Activated naive CD4-positive, alpha-beta T cell treated with anti-CD3 and anti-CD28 coated beads, Interleukin-2, amount 50 U/mL, for 24 hours (primary cell): ENCODE measurements at regions not wholly inside any gene's neighbourhood (a gene's known extent, or its start where the extent isn't known, plus 50 kb on each side); places are given as distances from the start of the nearest gene placed in this dataset.

Source experiments
- H3K27ac Mint-ChIP-seq: one replicate; pipeline ENCODE4 v1.8.0; 2021; ENCODE audit warnings: mild to moderate bottlenecking, mixed read lengths
- H3K27me3 Mint-ChIP-seq: one replicate; pipeline ENCODE4 v1.8.0; 2021; ENCODE audit warnings: mixed read lengths
- H3K36me3 Mint-ChIP-seq: one replicate; pipeline ENCODE4 v1.8.0; 2021; ENCODE audit warnings: mixed read lengths
- H3K4me1 Mint-ChIP-seq: one replicate; pipeline ENCODE4 v1.8.0; 2021; ENCODE audit warnings: mixed read lengths
- H3K4me3 Mint-ChIP-seq: one replicate; pipeline ENCODE4 v1.8.0; 2021; ENCODE audit warnings: mild to moderate bottlenecking, mixed read lengths
- H3K9me3 Mint-ChIP-seq: one replicate; pipeline ENCODE4 v1.8.0; 2021; ENCODE audit warnings: mixed read lengths

DNA sequence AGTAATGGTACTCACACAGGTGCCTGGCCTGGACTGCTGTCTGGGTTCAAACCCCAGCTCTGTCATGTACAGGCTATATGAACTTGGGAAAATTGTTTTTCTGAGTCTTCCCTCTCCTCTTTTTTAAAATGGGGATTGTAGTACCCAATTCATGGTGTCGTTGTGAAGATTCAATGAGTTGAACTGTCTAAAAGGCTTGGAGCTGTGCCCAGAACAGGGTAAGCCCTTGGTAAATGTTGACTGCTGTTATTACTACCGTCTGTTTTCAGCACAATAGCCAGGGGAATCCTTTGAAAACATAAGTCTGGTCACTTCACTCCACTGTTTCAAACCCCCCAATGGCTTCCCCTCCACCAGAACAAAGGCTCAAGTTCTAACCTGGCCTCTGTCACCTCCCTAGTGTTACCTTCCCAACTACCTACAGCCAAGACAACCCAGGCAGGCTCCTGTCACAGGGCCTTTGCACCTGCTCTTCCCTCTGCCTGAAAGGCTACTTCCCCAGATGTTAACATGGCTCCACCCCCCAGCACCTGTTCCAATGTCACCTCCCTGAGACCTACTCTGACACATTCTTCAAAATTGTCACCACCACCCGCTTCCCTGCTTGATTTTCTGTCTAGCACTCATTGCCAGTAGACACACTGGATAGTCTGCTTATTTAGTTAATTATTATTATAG lies 152.8 kb downstream of the CHST1 start:
- no peaks in the 10 kb centered on the region for H3K4me1 Mint-ChIP-seq
- H3K9me3 Mint-ChIP-seq: no peaks in the 10 kb centered on the region
- H3K27ac Mint-ChIP-seq: no peak overlapping the region
- no peaks in the 10 kb centered on the region for H3K36me3 Mint-ChIP-seq
- no peak overlapping the region for H3K4me3 Mint-ChIP-seq
- H3K27me3 Mint-ChIP-seq: no peaks in the 10 kb centered on the region

DNA sequence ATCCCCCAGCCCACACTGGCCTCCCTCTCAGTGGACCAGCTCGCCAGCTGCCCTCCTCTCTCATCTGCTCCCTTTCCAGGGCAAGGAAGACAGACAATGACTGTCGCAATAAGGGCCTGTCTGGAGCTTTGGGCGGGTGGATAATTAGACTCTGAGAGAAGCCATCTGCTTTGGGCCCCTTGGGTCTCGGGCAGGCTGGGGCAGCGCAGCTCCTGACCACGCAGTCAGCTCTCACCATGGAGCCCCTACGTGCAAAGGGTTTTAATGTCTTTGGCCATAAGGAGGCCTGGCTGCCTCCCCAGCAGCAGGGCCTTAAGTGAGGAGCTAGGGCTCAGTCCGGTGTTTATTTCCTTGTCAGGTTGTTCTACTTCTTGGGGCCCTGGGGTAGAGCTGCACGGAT lies 153.9 kb downstream of the CHST1 start:
- H3K9me3 Mint-ChIP-seq: no peaks in the 10 kb centered on the region
- H3K27ac Mint-ChIP-seq: no peak overlapping the region
- no peak overlapping the region for H3K4me3 Mint-ChIP-seq
- no peaks in the 10 kb centered on the region for H3K36me3 Mint-ChIP-seq
- H3K27me3 Mint-ChIP-seq: peaks cover 3% of the 10 kb centered on the region
- H3K4me1 Mint-ChIP-seq: no peaks in the 10 kb centered on the region

DNA sequence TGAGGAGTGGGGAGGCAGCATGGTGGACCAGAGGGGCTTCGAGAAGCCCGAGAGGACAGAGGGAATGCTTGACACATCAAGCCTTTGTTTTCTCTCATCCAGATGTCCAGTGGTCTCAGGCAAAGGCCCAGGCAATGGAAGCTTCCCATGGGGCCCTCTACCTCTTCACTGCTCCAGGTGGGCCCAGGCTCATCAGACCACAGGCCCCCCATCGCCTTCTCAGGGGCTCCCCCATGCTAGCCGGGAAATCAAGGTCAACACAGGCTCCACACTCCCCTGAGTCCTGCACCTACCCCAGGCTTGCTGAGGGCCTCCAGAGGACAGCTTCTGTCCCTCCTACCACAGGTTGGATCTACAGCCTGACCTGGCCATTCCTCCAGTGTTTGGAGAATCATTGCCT lies 157.5 kb downstream of the CHST1 start:
- H3K4me1 Mint-ChIP-seq: no peaks in the 10 kb centered on the region
- peaks cover 3% of the 10 kb centered on the region for H3K9me3 Mint-ChIP-seq
- H3K27me3 Mint-ChIP-seq: peaks cover 3% of the 10 kb centered on the region
- H3K27ac Mint-ChIP-seq: no peak overlapping the region
- H3K36me3 Mint-ChIP-seq: peaks cover 2% of the 10 kb centered on the region
- H3K4me3 Mint-ChIP-seq: no peak overlapping the region

DNA sequence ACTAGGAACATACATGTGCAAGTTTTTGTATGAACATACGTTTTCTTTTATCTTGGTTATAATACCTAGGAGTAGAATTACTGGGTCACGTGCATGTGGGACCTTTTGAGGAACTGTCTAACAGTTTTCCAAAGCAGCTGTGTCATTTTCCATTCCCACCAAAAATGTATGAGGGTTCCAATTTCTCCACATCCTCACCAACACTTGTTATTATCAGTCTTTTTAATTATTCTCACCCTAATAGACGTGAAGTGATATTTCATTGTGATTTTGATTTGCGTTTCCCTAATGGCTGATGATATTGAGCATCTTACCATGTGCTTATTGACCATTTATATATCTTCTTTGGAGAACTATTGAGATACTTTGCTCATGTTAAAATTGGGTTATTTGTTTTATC lies 162.1 kb downstream of the CHST1 start:
- Mint-ChIP-seq H3K36me3 (peaks cover 2% of the 10 kb centered on the region), H3K9me3 (peaks cover 3% of the 10 kb centered on the region), H3K27me3 (peaks cover 19% of the 10 kb centered on the region), H3K4me3 (no peak overlapping the region), H3K27ac (no peak overlapping the region), H3K4me1 (no peaks in the 10 kb centered on the region)

DNA sequence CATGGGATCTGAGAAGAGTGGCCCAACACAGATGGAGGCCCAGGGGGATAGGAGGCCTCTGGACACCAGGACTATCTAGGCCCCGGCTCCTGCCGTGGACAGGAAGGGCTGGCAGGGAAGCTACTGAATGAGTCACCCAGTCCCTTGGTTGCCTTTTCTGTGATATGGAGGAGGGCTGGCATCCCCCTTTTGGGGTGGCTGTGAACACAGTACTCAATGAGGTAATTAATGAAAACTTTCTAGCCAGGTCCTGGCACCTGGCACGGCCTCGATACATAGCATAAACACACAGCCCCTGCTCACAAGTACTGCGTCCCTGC lies 163.2 kb downstream of the CHST1 start:
- H3K27ac Mint-ChIP-seq: no peak overlapping the region
- H3K4me3 Mint-ChIP-seq: no peak overlapping the region
- H3K27me3 Mint-ChIP-seq: peaks cover 22% of the 10 kb centered on the region
- H3K4me1 Mint-ChIP-seq: no peaks in the 10 kb centered on the region
- H3K36me3 Mint-ChIP-seq: peaks cover 2% of the 10 kb centered on the region
- peaks cover 3% of the 10 kb centered on the region for H3K9me3 Mint-ChIP-seq

DNA sequence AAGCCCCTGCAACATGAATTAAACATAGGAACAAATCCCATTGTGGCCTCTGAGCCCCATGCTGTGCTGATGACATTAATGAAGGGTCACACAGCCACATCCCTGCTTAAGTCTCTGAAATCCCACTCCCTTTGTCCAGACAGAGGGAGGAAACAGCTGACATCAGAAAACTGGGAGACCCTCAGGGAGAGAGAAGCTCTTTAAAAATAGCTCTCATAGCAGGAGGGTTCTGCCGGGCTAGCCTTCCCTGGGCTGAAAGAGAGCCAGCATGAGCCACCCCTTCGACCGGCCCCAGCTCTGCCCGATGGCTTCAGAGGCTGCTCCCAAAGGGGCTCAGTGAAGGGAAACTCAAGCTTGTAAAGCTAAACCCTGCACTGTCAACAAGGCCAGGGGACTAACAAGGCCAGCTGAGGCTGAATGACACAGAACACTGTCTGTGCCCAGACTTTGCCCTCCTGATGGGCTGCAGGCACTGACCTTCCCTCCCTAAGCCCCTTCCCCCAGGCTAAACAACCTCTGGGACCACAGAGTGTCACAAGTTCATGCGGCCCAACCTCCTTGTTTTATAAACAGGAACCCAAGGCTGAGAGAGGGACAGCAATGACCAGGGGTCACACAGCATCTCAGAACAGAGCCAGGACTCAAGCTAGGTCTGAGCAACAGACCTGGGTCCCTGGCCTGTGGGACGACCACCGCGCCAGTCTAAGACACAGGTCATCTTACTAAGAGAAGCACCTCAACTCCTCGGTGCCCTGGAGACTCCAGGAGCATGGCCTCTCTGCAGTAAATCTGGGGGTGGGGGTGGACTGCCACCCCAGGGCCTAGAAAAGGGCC lies 163.8 kb downstream of the CHST1 start:
- Mint-ChIP-seq H3K4me3 (no peak overlapping the region), H3K36me3 (peaks cover 2% of the 10 kb centered on the region), H3K27ac (no peak overlapping the region), H3K4me1 (no peaks in the 10 kb centered on the region), H3K27me3 (peaks cover 24% of the 10 kb centered on the region), H3K9me3 (peaks cover 3% of the 10 kb centered on the region)

DNA sequence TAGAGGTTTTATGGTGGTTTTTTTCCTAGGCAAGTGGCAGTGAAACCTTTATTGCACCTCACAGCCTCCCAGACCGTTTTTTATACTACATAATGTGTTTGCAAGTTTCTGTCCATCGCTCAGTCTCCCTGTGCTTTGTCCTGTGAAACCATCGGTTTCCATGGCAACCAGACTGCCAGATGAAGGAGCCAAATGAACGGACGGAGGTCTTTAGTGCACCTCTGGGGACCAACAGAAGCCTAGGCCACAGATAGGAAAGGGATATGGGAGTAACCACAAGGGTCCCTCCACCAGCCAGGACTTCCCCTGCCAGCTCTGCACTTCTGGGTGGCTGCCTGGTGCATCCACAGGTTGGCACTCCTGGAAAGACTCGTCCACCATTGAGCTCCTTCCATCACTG lies 165.0 kb downstream of the CHST1 start:
- H3K27ac Mint-ChIP-seq: no peak overlapping the region
- H3K36me3 Mint-ChIP-seq: no peaks in the 10 kb centered on the region
- H3K9me3 Mint-ChIP-seq: peaks cover 3% of the 10 kb centered on the region
- no peak overlapping the region for H3K4me3 Mint-ChIP-seq
- no peaks in the 10 kb centered on the region for H3K4me1 Mint-ChIP-seq
- peaks cover 24% of the 10 kb centered on the region for H3K27me3 Mint-ChIP-seq

DNA sequence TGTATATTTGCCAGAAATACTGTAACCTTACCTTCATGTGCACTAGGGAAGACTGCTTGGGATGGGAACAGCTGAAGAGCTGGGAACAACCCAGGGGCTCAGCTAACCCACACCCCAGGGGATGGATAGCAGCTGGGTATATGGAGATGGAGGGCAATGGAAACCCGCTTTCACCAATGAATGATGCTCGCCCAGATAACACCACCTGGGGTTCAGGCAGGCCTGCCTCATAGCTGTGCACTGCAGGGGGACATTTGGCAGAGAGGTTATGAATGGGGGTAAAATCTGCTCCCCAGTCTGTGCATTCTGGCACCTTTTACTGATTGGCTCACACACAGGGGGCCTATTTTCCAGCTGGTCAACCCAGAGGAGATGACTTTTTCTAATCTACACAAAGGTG lies 170.7 kb downstream of the CHST1 start:
- Mint-ChIP-seq H3K9me3 (no peaks in the 10 kb centered on the region), H3K4me1 (no peaks in the 10 kb centered on the region), H3K4me3 (no peak overlapping the region), H3K27me3 (peaks cover 20% of the 10 kb centered on the region), H3K36me3 (no peaks in the 10 kb centered on the region), H3K27ac (no peak overlapping the region)

DNA sequence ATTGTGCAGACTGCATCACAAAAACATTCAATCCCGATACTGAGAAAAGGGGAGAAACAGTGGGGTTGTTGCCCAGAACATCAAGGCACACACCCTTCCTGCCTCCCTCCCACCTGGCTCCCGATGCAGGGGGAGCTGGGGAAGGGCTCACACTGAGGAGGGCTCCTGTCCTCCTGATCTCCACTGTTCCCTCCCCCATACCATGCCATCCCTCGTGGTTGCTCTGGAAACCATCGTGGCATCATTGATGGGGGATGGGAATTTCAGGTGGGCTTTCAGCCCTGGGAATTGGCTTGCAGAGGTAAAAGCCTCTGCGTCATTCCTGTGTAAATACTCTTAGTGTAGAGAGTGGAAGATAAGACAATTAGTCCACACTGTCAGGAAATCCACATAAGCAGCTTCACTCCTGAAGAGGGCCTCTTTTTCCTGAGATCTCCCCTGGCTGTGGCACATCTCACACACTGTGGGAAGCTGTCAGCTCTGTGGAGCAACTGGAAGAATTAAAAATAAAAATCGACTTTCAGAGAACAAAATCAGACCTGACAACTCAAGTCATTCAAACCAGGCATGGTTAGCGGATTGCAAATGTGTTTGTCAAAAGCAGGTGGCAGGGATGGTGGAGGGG lies 176.0 kb downstream of the CHST1 start:
- no peaks in the 10 kb centered on the region for H3K4me1 Mint-ChIP-seq
- no peak overlapping the region for H3K27ac Mint-ChIP-seq
- no peaks in the 10 kb centered on the region for H3K9me3 Mint-ChIP-seq
- no peaks in the 10 kb centered on the region for H3K36me3 Mint-ChIP-seq
- no peak overlapping the region for H3K4me3 Mint-ChIP-seq
- H3K27me3 Mint-ChIP-seq: peaks cover 5% of the 10 kb centered on the region

DNA sequence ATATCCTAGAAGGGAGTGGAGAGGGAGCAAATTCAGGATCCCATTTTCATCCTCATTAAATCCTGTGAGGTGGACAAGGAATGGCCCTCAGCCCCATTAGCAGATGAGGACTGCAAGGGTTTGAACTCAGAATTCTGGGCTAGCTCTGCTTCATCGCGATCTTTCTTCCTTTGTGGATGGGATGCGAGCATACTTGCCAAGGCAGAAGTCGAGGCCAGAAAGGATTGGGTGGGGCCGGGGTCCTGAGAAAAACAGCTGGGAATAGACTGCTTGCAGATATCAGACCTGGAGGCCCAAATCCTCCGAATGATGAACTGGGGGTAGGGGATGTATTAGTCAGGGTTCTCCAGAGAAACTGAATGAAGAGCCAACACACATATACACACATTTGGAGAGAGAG lies 179.0 kb downstream of the CHST1 start:
- H3K27me3 Mint-ChIP-seq: peaks cover 12% of the 10 kb centered on the region
- H3K9me3 Mint-ChIP-seq: no peaks in the 10 kb centered on the region
- no peaks in the 10 kb centered on the region for H3K4me1 Mint-ChIP-seq
- H3K4me3 Mint-ChIP-seq: no peak overlapping the region
- no peak overlapping the region for H3K27ac Mint-ChIP-seq
- no peaks in the 10 kb centered on the region for H3K36me3 Mint-ChIP-seq

DNA sequence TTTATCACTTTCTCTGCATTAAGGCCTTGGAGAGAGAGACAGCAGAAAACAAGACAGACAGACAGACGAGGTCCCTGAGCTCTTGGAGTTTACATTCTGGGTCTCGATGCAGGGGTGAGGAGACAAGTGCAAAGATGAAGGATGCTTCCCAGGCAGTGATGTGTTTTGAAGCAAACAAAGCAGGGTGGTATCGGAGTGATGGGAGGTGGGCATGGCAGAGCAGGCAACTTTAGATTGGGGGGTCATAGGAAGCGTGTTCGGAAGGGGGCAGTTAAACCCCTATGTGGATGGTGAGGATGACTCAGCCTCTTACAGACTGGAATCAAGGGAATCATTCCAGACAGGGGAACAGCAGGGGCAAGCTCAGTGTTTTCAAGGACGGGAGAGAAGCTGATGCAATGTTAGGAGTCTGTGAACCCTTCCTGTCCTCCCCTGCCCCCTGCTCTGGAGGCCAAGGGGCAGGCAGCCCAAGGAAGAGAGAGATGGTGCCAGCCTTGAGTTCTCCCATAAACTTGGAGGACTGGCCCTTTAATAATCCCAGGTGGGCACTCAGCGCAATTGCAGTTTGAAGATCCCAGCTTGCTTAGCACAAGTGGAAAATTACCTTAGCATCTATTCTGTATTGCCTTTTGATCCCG lies 180.2 kb downstream of the CHST1 start:
- H3K4me3 Mint-ChIP-seq: no peak overlapping the region

DNA sequence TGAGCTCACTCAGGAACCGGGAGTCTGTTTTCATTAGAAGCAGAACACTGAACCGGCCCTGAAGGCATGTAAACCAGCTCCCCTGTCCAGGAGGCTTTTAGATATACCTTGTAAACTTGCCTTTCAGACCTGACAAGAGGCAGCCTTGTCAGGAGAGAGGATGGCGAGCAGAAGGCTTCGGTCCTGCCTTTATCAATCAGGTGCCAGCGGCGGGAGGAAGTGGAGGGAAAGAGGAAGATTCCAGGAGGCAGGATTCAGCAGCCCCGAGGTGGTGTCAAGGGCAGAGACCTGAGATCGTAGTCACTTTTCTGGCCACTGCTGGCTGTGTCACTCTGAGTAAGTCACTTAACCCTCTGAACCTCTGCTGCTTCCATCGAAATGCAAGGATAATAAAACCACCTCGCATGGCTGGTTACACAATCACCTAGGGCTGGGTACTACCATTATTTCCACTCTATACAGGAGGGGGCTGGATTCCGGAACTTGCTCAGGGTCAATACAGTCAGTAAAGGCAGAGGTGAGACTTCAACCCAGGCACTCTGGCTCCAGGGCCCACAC lies 181.0 kb downstream of the CHST1 start:
- H3K4me3 Mint-ChIP-seq: no peak overlapping the region
- no peaks in the 10 kb centered on the region for H3K9me3 Mint-ChIP-seq
- H3K27ac Mint-ChIP-seq: no peak overlapping the region
- no peaks in the 10 kb centered on the region for H3K36me3 Mint-ChIP-seq
- H3K27me3 Mint-ChIP-seq: peaks cover 15% of the 10 kb centered on the region
- no peaks in the 10 kb centered on the region for H3K4me1 Mint-ChIP-seq

More for the DNA sequence above, 180.2 kb downstream of the CHST1 start:
- Mint-ChIP-seq H3K4me1 (no peaks in the 10 kb centered on the region), H3K9me3 (no peaks in the 10 kb centered on the region), H3K27me3 (peaks cover 12% of the 10 kb centered on the region), H3K27ac (no peak overlapping the region), H3K36me3 (no peaks in the 10 kb centered on the region)

DNA sequence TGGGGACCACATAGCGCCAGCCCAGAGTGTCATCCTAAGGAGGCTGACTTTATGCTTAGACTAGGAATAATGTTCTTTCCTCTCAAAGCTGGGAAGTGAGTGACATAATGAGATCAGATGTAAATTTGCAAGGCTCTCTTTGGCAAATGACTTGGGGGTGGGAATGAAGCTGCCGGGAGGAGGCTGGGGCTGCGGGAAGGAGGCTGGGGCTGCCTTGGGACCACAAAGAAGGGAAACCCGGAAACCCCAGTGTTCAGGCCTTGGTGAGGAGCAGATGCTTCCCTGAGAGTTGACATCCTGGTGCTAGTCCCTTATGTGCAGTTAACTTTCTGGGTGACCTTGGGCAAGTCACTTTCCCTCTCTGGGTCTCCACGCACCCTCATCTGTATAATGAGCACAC lies 182.0 kb downstream of the CHST1 start:
- H3K9me3 Mint-ChIP-seq: no peaks in the 10 kb centered on the region
- H3K36me3 Mint-ChIP-seq: no peaks in the 10 kb centered on the region
- H3K27me3 Mint-ChIP-seq: peaks cover 16% of the 10 kb centered on the region
- no peak overlapping the region for H3K4me3 Mint-ChIP-seq
- no peaks in the 10 kb centered on the region for H3K4me1 Mint-ChIP-seq
- H3K27ac Mint-ChIP-seq: no peak overlapping the region

DNA sequence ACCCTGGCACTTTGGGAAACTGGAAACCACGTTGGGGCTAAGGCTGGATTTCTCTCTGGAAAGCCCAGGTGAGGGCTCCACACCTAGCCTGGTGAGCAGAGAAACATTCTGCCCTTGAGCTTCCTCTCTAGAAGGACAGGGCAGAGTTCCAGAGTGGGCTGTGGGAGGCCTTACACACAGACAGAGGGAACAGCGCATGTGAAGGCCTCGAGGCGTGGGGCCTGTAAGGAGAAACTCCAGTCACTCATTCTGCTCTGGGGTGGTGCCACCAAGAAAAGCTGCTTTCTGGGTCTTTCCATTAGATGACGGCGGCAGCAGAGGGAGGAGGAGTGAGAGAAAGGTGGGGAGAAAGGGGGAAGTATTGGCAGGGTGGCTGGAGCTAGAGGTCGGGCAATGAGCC lies 183.1 kb downstream of the CHST1 start:
- no peak overlapping the region for H3K27ac Mint-ChIP-seq
- H3K36me3 Mint-ChIP-seq: no peaks in the 10 kb centered on the region
- H3K27me3 Mint-ChIP-seq: peaks cover 18% of the 10 kb centered on the region
- H3K9me3 Mint-ChIP-seq: no peaks in the 10 kb centered on the region
- H3K4me1 Mint-ChIP-seq: no peaks in the 10 kb centered on the region
- H3K4me3 Mint-ChIP-seq: no peak overlapping the region

DNA sequence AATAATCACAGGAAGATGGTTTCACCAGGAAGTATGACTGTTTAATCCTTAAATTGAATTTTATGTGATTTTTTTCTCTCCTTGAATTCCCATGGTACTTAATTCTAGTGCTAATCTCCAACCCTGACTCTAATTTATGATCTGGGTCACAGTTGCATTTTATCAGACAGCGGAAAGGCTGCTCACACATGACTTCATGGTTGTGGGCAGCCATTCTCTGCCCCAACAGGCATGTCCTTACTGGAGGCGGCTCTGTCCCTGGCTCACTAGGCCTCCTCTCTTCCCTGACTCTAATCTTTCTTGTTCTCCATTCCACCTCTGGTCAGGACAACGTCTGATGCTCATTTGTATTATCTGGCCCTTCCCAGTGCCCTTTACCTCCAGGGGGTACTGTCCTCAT lies 184.4 kb downstream of the CHST1 start:
- Mint-ChIP-seq H3K36me3 (no peaks in the 10 kb centered on the region), H3K27me3 (peaks cover 20% of the 10 kb centered on the region), H3K4me1 (no peaks in the 10 kb centered on the region), H3K9me3 (no peaks in the 10 kb centered on the region), H3K4me3 (no peak overlapping the region), H3K27ac (no peak overlapping the region)

DNA sequence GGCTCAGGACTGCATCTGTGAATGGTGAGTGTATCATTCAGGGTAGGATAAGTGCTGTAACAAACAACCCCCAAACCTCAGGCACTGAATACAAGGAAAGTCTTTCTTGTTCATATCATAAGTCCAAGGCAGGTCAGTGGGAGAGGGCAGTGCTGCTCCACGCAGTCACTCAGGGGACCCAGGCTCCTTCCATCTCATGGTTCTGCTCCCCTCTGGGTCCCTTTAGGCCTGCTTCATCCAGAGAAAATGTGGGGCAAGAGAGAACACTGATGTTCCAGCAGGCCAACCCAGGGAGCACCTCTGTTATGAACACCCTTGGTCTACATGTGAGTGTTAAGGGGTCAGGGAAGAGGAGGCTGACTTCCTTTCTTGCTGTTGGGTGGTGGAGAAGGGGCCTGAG lies 187.8 kb downstream of the CHST1 start:
- H3K9me3 Mint-ChIP-seq: no peaks in the 10 kb centered on the region
- H3K27me3 Mint-ChIP-seq: peaks cover 17% of the 10 kb centered on the region

More for the DNA sequence above, 187.8 kb downstream of the CHST1 start:
- Mint-ChIP-seq H3K36me3 (no peaks in the 10 kb centered on the region), H3K4me1 (no peaks in the 10 kb centered on the region), H3K4me3 (no peak overlapping the region), H3K27ac (no peak overlapping the region)
